Umbilical cord (tissue), 1 donor: ENCODE measurements at regions not wholly inside any gene's neighbourhood (a gene's known extent, or its start where the extent isn't known, plus 50 kb on each side); places are given as distances from the start of the nearest gene placed in this dataset.
"Not testable (repeated sequence)": the region's sequence is repeated elsewhere in the genome, so short reads cannot be mapped to it uniquely, and the experiment has no call there.

Experiments used
- DNase-seq: peaks from one replicate; pipeline ENCODE4 v3.0.0-alpha.2; 2015; ENCODE audit warnings: low spot score

- DNase-seq = no peak
Observed at GRCh38 chr2:143875295-143876233, 644.4 kb downstream of the ZEB2 start.

- DNase-seq = no peak
Observed at GRCh38 chr2:143873886-143874285, 646.0 kb downstream of the ZEB2 start.

GRCh38 chr2:143870696-143871095 lies 649.2 kb downstream of the ZEB2 start:
- DNase-seq = no peak

- peak; percentile 44 for DNase-seq
Observed at GRCh38 chr2:143856978-143857377, 662.9 kb downstream of the ZEB2 start.

GRCh38 chr2:143852759-143853158 lies 667.2 kb downstream of the ZEB2 start:
- DNase-seq = no peak

- no peak for DNase-seq
Observed at GRCh38 chr2:143850084-143850483, 669.8 kb downstream of the ZEB2 start.

- DNase-seq = no peak
Observed at GRCh38 chr2:143847257-143847656, 672.7 kb downstream of the ZEB2 start.

- no peak for DNase-seq
Observed at GRCh38 chr2:143844986-143845385, 674.9 kb downstream of the ZEB2 start.

- DNase-seq = no peak
Observed at GRCh38 chr2:143843686-143844085, 676.2 kb downstream of the ZEB2 start.

- DNase-seq = no peak
Observed at GRCh38 chr2:143842836-143843235, 677.1 kb downstream of the ZEB2 start.

GRCh38 chr2:143841935-143842334 lies 678.0 kb downstream of the ZEB2 start:
- no peak for DNase-seq

GRCh38 chr2:143840601-143841000 lies 679.3 kb downstream of the ZEB2 start:
- DNase-seq = no peak

GRCh38 chr2:143840194-143840593 lies 679.7 kb downstream of the ZEB2 start:
- DNase-seq = no peak

- no peak for DNase-seq
Observed at GRCh38 chr2:143839456-143839855, 680.5 kb downstream of the ZEB2 start.

GRCh38 chr2:143837055-143837454 lies 682.9 kb downstream of the ZEB2 start:
- DNase-seq = not testable (repeated sequence)

GRCh38 chr2:143835481-143835880 lies 684.4 kb downstream of the ZEB2 start:
- no peak for DNase-seq

- DNase-seq = no peak
Observed at GRCh38 chr2:143833015-143833660, 686.8 kb downstream of the ZEB2 start.

GRCh38 chr2:143830476-143830875 lies 689.4 kb downstream of the ZEB2 start:
- DNase-seq = no peak

GRCh38 chr2:143828763-143829537 lies 691.0 kb downstream of the ZEB2 start:
- DNase-seq = peak; percentile 60

- no peak for DNase-seq
Observed at GRCh38 chr2:143824791-143825190, 695.1 kb downstream of the ZEB2 start.

GRCh38 chr2:143823876-143824275 lies 694.7 kb downstream of the ARHGAP15 start:
- peak; percentile 40 for DNase-seq

- no peak for DNase-seq
Observed at GRCh38 chr2:143823296-143823695, 694.1 kb downstream of the ARHGAP15 start.
